Spleen (tissue), 7 donors: ENCODE measurements at regions not wholly inside any gene's neighbourhood (a gene's known extent, or its start where the extent isn't known, plus 50 kb on each side); places are given as distances from the start of the nearest gene placed in this dataset.

Source experiments
- CTCF ChIP-seq, 11 experiments: fragments of 200-600 bp in 7 of 11; fragments of 450-650 bp in 4 of 11; sonication (generic) in 4 of 11; IDR thresholded peaks in 8 of 11; conservative IDR thresholded peaks in 3 of 11; 1 replicate in 7 of 11; 2 replicates in 4 of 11; pipeline versions ENCODE4 v1.4.0 to v1.8.0; 2016 to 2021; ENCODE audit warnings: antibody characterized with exemption in 11 of 11, inconsistent platforms in 4 of 11, mild to moderate bottlenecking in 1 of 11
- POLR2A ChIP-seq, 3 donors: fragments of 450-650 bp; IDR thresholded peaks; one replicate each; pipeline ENCODE4 v1.5.1; 2017; ENCODE audit warnings: antibody characterized with exemption in 3 of 3, mild to moderate bottlenecking in 1 of 3
- POLR2AphosphoS5 ChIP-seq, 3 donors: sonication (generic); formaldehyde crosslinking; IDR thresholded peaks; one replicate each; pipeline ENCODE4 v1.5.1; 2017; ENCODE audit warnings: antibody characterized with exemption in 3 of 3
- donor health status: DM: no; HTN: no; CAD: no; lungs with moderate emphysema.
- donor health status: DM: no; HTN: no; CAD: no.
- donor health status: DM: no; HTN: no; CAD: no.

GRCh38 chr18:71049893-71050292 lies 761.0 kb downstream of the SOCS6 start:
- TF ChIP-seq CTCF (IDR thresholded peaks at IDR 0.05 in 8 of 11, conservative IDR thresholded peaks at IDR 0.05 in 3 of 11) (no peak), POLR2A (IDR thresholded peaks at IDR 0.05) (no peak), POLR2AphosphoS5 (IDR thresholded peaks at IDR 0.05) (no peak)
